GM12874 (cell line): ENCODE measurements at regions not wholly inside any gene's neighbourhood (a gene's known extent, or its start where the extent isn't known, plus 50 kb on each side); places are given as distances from the start of the nearest gene placed in this dataset.

Source experiments
- CTCF ChIP-seq: IDR thresholded peaks from 2 replicates; pipeline ENCODE4 v1.5.1; 2011; ENCODE audit warnings: low read depth, mild to moderate bottlenecking, control low read depth, low read length, moderate library complexity; ENCODE audit not compliant: insufficient read depth

GRCh38 chr14:84410344-84410743 lies 1119.6 kb upstream of the FLRT2 start:
- no peak for TF ChIP-seq CTCF

GRCh38 chr14:84420221-84420620 lies 1109.7 kb upstream of the FLRT2 start:
- no peak for TF ChIP-seq CTCF

GRCh38 chr14:84421621-84422020 lies 1108.3 kb upstream of the FLRT2 start:
- no peak for TF ChIP-seq CTCF

GRCh38 chr14:84425968-84426367 lies 1104.0 kb upstream of the FLRT2 start:
- TF ChIP-seq CTCF, result no peak

- no peak for TF ChIP-seq CTCF
Measured at GRCh38 chr14:84432676-84433075, 1097.3 kb upstream of the FLRT2 start.

GRCh38 chr14:84433961-84434360 lies 1096.0 kb upstream of the FLRT2 start:
- TF ChIP-seq CTCF, result no peak

GRCh38 chr14:84435820-84436324 lies 1094.1 kb upstream of the FLRT2 start:
- no peak for TF ChIP-seq CTCF

GRCh38 chr14:84436528-84436927 lies 1093.4 kb upstream of the FLRT2 start:
- no peak for TF ChIP-seq CTCF
